Right ventricle myocardium superior (tissue), 1 donor: ENCODE measurements at regions not wholly inside any gene's neighbourhood (a gene's known extent, or its start where the extent isn't known, plus 50 kb on each side); places are given as distances from the start of the nearest gene placed in this dataset.
A peak's percentile ranks its signal among the peaks of the same experiment; 100 is the strongest.

Experiments
- ATAC-seq: fragments of 200-7000 bp; cut with Tn5 transposase; one replicate; pipeline ENCODE4 v1.9.1; 2020; ENCODE audit warnings: mild to moderate bottlenecking; ENCODE audit not compliant: poor library complexity
- DNase-seq: peaks from one replicate; pipeline ENCODE4 v3.0.0-alpha.2; 2020
- intact Hi-C: fragments of 100-400 bp; cut with DNase I; formaldehyde crosslinking; loops from one replicate; pipeline ENCODE4 v1.11.2; 2022
- donor health status: DM: no; HTN: yes; CAD: no; lungs with severe emphysema.

- intact Hi-C loops = no loop called here
- no peak for ATAC-seq
- no peak for DNase-seq
Measured at GRCh38 chr2:163397451-163397850, 338.4 kb downstream of the FIGN start.

DNA sequence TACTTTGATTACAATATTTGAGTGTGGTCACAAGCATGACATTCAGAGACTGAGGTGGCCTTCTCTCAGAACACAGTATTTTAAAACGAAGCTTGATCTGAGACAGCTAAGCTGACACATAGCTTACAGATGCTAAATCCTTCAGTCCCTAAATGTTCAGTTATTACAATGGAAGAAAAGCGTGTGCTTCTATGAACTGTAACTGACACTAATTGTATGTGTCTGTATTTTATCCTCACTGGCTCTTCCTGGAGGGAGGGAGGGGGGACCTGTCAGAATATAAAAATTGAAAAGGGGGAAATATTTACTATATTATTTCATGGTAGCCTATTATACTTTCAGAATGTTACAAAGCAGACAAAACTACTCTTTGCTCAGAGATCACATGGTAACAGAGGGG lies 340.2 kb downstream of the FIGN start:
- DNase-seq = no peak
- intact Hi-C loops = no loop called here
- no peak for ATAC-seq

GRCh38 chr2:163389838-163390237 lies 346.0 kb downstream of the FIGN start:
- ATAC-seq (no peak), DNase-seq (no peak)
- intact Hi-C loops = no loop called here

DNA sequence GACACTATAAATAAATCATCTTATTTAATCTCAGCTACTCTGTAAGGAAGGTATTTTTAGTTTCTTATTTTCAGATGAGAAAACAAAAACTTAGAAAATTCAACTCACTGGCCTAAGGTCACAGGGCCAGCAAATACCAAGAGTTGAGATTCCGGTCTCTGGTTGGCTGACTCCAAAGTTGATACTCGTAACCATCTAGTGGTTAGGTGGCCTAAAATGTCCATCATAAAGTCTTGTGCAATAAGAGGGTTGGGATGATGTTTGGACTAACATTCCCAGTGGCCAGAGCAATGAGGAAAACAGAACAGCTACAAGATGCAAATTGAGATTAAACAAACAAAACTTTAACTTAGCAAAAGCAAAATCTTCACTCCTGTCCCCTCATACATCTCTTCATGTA lies 360.3 kb downstream of the FIGN start:
- ATAC-seq (no peak), DNase-seq (no peak)
- intact Hi-C loops = no loop called here

DNA sequence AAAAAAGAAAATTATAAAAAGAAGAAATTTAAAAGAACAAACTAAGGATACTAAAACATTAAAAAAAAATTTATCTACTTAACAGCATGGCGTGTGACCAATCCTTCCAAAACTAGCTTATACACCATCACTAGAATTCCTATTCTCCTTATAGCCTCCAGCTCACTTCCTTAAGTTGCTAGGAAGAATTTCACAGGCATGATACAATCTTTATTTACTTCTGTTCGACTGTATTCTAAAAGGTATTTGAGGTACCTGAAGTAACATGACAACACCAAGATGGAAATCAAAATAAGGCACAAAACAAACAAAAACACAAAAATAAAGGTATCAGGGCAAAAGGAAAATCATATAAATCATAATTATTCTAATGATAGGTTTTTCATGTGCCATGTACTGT lies 360.7 kb downstream of the FIGN start:
- no peak for DNase-seq
- intact Hi-C loops = no loop called here
- no peak for ATAC-seq

- intact Hi-C loops = no loop called here
- ATAC-seq (no peak), DNase-seq (no peak)
Measured at GRCh38 chr2:163374282-163374681, 361.5 kb downstream of the FIGN start.

- DNase-seq (no peak), ATAC-seq (no peak)
- intact Hi-C loops = no loop called here
Measured at GRCh38 chr2:163373496-163373895, 362.3 kb downstream of the FIGN start.

GRCh38 chr2:163370169-163370886 lies 365.5 kb downstream of the FIGN start:
- no peak for DNase-seq
- ATAC-seq = no peak
- intact Hi-C loops = no loop called here

- intact Hi-C loops = no loop called here
- no peak for DNase-seq
- no peak for ATAC-seq
Measured at GRCh38 chr2:163369111-163369510, 366.7 kb downstream of the FIGN start.

- ATAC-seq (no peak), DNase-seq (no peak)
- intact Hi-C loops = no loop called here
Measured at GRCh38 chr2:163368655-163369054, 367.2 kb downstream of the FIGN start.

DNA sequence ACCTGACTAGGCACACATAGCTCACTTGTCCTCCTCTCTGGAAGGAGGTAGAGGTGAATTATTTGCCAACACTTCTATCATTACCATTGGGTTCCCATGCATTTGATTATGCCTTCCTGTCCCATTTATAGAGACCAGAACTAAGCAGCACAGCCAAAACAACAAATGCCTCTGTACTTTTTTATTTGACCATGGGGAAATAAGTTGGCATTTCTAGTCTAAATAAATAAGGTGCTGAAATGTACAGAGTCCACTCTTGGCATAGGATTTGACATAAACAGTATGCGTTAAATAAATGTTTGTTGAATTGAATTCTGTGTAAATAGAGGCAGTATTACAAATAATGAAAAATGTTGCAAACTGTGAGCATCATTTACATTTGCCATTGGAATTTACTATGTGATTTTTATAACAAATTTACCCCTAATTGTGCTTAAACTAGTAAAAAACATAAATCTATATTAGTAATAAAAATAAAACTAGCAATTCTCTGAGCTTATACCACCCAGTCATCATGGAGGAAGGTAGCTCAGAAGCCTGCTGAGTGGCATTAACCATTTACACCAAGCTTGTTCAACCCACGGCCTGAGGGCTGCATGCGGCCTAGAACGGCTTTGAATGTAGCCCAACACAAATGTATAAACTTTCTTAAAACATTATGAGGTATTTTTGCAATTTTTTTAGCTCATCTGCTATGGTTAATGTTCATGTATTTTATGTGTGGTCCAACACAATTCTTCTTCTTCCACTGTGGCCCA lies 367.8 kb downstream of the FIGN start:
- no peak for ATAC-seq
- intact Hi-C loops = no loop called here
- no peak for DNase-seq

DNA sequence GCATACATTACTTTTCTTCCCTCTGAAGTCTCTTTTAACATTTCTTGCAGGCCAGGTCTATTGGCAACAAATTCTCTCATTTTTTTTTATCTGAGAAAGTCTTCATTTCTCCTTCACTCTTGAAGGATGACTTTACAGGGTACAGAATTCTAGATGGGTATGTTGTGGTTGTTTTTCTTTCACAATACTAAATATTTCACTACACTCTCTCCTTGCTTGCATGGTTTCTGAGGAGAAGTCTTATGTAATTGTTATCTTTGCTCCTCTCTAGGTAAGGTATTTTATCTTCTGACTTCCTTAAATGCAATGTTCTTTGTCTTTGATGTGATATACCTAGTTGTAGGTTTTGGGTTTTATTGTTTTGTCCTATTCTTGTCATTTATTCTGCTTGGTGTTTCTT lies 371.1 kb downstream of the FIGN start:
- DNase-seq (no peak), ATAC-seq (no peak)
- intact Hi-C loops = no loop called here

DNA sequence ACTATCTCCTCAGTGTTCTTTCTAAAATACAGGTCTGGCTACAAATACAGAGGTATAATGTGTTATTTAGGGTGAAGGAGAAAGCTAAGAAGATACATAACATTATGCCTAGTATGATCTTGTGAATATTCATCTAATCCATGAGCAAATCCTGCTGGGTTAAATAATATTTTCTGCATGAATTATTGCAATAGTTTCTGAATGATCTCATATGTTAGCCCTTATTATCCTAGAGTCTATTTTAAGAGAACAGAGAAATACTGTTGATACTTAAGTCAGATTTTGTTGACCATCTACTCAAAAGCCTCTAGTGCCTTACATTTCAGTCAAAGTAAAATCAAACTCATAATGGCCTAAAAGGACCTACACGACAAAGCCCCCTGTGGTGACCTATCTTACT lies 382.3 kb downstream of the FIGN start:
- intact Hi-C loops = no loop called here

DNA sequence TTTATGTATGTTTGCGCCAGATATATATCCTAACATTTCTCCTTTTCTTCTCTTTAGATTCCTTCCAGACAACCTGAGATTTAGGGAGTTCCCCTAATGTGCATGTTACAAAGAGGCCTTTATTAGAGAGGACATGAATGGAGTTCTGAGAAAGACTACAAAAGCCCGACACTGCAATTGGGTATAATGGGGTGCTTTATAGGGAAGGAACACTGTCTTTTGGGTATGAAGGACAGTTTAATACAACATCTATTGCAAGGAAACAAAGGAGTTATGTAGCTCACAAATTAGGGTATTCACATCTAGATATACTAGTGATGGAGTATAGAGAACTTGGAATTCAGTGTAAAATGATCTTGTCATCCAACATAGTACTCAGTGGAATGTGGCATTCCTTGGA lies 383.8 kb downstream of the FIGN start:
- no peak for ATAC-seq
- intact Hi-C loops = no loop called here

More for the DNA sequence above, 382.3 kb downstream of the FIGN start:
- ATAC-seq (no peak), DNase-seq (no peak)

GRCh38 chr2:163351143-163351542 lies 384.7 kb downstream of the FIGN start:
- DNase-seq (no peak), ATAC-seq (no peak)
- intact Hi-C loops = no loop called here

More for the DNA sequence above, 383.8 kb downstream of the FIGN start:
- no peak for DNase-seq

- peak; percentile 24 for DNase-seq
Measured at GRCh38 chr2:163348857-163349380, 386.9 kb downstream of the FIGN start.

GRCh38 chr2:163347982-163348856 lies 387.6 kb downstream of the FIGN start:
- DNase-seq (peak; percentile 83), ATAC-seq (peak; percentile 99)
- intact Hi-C loops = loop anchor here (5.0 to 10.0 kb wide), 2 partner anchors 389 to 717 kb away; partner anchors contain the start of gene FIGN

More at GRCh38 chr2:163348857-163349380, 386.9 kb downstream of the FIGN start:
- ATAC-seq = peak; percentile 23
- intact Hi-C loops = loop anchor here (5.0 to 10.0 kb wide), 2 partner anchors 388 to 716 kb away; partner anchors contain the start of gene FIGN

GRCh38 chr2:163345795-163346573 lies 389.8 kb downstream of the FIGN start:
- DNase-seq (no peak), ATAC-seq (no peak)

More at GRCh38 chr2:163345795-163346573, 389.8 kb downstream of the FIGN start:
- intact Hi-C loops = loop anchor here (5.0 to 10.0 kb wide), 2 partner anchors 391 to 719 kb away; partner anchors contain the start of gene FIGN
